Small intestine (tissue), 7 donors: ENCODE measurements at regions not wholly inside any gene's neighbourhood (a gene's known extent, or its start where the extent isn't known, plus 50 kb on each side); places are given as distances from the start of the nearest gene placed in this dataset.
"Not testable (repeated sequence)": the region's sequence is repeated elsewhere in the genome, so short reads cannot be mapped to it uniquely, and the experiment has no call there.

Source experiments
- DNase-seq, 2 donors: peaks; one replicate each; pipeline versions ENCODE4 v3.0.0 to v3.0.0-alpha.2; 2013
- FAIRE-seq: peaks from 2 replicates; lab custom pipeline; 2012; peaks lifted over from hg19 to GRCh38; lab: Jason Lieb, UNC
- H3K27ac ChIP-seq, 3 donors: one replicate each; pipeline ENCODE4 v1.5.1; 2013; ENCODE audit warnings: low read length in 2 of 3, mild to moderate bottlenecking in 2 of 3, control low read depth in 1 of 3, inconsistent platforms in 1 of 3, low read depth in 1 of 3, moderate library complexity in 1 of 3
- H3K27me3 ChIP-seq, 3 donors: one replicate each; pipeline ENCODE4 v1.6.1; 2013; ENCODE audit warnings: low read length in 3 of 3, inconsistent platforms in 1 of 3; ENCODE audit not compliant: control insufficient read depth in 3 of 3, insufficient read depth in 3 of 3
- H3K36me3 ChIP-seq, 3 donors: one replicate each; pipeline ENCODE4 v1.6.1; 2013; ENCODE audit warnings: low read length in 3 of 3, inconsistent platforms in 1 of 3, low read depth in 1 of 3, mild to moderate bottlenecking in 1 of 3, moderate library complexity in 1 of 3; ENCODE audit not compliant: control insufficient read depth in 3 of 3, insufficient read depth in 2 of 3
- H3K4me1 ChIP-seq, 3 donors: one replicate each; pipeline ENCODE4 v1.6.1; 2013; ENCODE audit warnings: low read length in 2 of 3, inconsistent platforms in 1 of 3, low read depth in 1 of 3, mild to moderate bottlenecking in 1 of 3, moderate library complexity in 1 of 3; ENCODE audit not compliant: control insufficient read depth in 3 of 3, insufficient read depth in 2 of 3
- H3K4me3 ChIP-seq, 3 donors: one replicate each; pipeline ENCODE4 v1.5.1; 2013; ENCODE audit warnings: low read length in 3 of 3, control low read depth in 1 of 3, inconsistent platforms in 1 of 3, low read depth in 1 of 3, mild to moderate bottlenecking in 1 of 3, moderate library complexity in 1 of 3
- H3K9me3 ChIP-seq, 2 donors: one replicate each; pipeline ENCODE4 v1.6.1; 2013; ENCODE audit warnings: low read depth in 1 of 2, low read length in 1 of 2; ENCODE audit not compliant: control insufficient read depth in 2 of 2, insufficient read depth in 1 of 2
- WGBS, 3 donors: extraction: QIAGEN DNeasy Blood & Tissue Kit; methylation state at CpG; one replicate each; pipeline ENCODE4 v1.1.7; 2013; 5-methylcytosine and 5-hydroxymethylcytosine counted together
- donor health status: healthy with polysubstance abuse.
- donor health status: control.
- donor health status: control.
- donor health status: Bipolar disorder and iron deficiency.
- donor health status: healthy.

- FAIRE-seq, result no peak
These were observed 157.5 kb downstream of the ZFP36L2 start for GRCh38 chr2:43068631-43069517.

GRCh38 chr2:43068041-43068533 is 158.3 kb downstream of the ZFP36L2 start:
- H3K9me3 ChIP-seq, result no peaks in the 10 kb centered on the region
- 87 to 97% (median 93%) methylated on average over 51 of the region's 51 CpGs for WGBS, 3 donors

More at GRCh38 chr2:43068631-43069517, 157.5 kb downstream of the ZFP36L2 start:
- no peak for DNase-seq
- Histone ChIP-seq H3K27ac (no peak overlapping the region), H3K4me1 (peaks cover under 1 to 23% (median 4%) of the 10 kb centered on the region in 3 donors), H3K36me3 (peaks cover 0 to 2% (median 0%) of the 10 kb centered on the region in 3 donors), H3K27me3 (no peaks in the 10 kb centered on the region), H3K4me3 (no peak overlapping the region), H3K9me3 (no peaks in the 10 kb centered on the region)
- 80 to 85% (median 81%) methylated on average over 16 of the region's 16 CpGs for WGBS, 3 donors

GRCh38 chr2:43067254-43068040 is 159.0 kb downstream of the ZFP36L2 start:
- H3K9me3 ChIP-seq, result no peaks in the 10 kb centered on the region
- H3K4me3 ChIP-seq, result no peak overlapping the region
- no peak overlapping the region for H3K27ac ChIP-seq
- WGBS, 3 donors, result 87 to 90% (median 87%) methylated on average over 13 to 14 of the region's 14 CpGs
- no peaks in the 10 kb centered on the region for H3K27me3 ChIP-seq
- peaks cover 0 to 14% (median 0%) of the 10 kb centered on the region in 3 donors for H3K4me1 ChIP-seq
- H3K36me3 ChIP-seq, result peaks cover 0 to 2% (median 0%) of the 10 kb centered on the region in 3 donors
- DNase-seq (no peak), FAIRE-seq (no peak)

More at GRCh38 chr2:43068041-43068533, 158.3 kb downstream of the ZFP36L2 start:
- no peak overlapping the region for H3K4me3 ChIP-seq
- DNase-seq (no peak), FAIRE-seq (no peak)
- no peak overlapping the region for H3K27ac ChIP-seq
- peaks cover 0 to 2% (median 0%) of the 10 kb centered on the region in 3 donors for H3K36me3 ChIP-seq
- peaks cover 0 to 15% (median 0%) of the 10 kb centered on the region in 3 donors for H3K4me1 ChIP-seq
- H3K27me3 ChIP-seq, result no peaks in the 10 kb centered on the region

GRCh38 chr2:43066541-43067253 is 159.7 kb downstream of the ZFP36L2 start:
- not testable (repeated sequence) for H3K4me1 ChIP-seq, FAIRE-seq, DNase-seq, H3K27ac ChIP-seq, H3K36me3 ChIP-seq, H3K4me3 ChIP-seq, H3K9me3 ChIP-seq, H3K27me3 ChIP-seq
- WGBS, 3 donors, result 91 to 93% (median 91%) methylated on average over 20 of the region's 20 CpGs

- FAIRE-seq (no peak), DNase-seq (no peak)
- H3K36me3 ChIP-seq, result no peaks in the 10 kb centered on the region
- H3K4me1 ChIP-seq, result peaks cover 0 to 2% (median 0%) of the 10 kb centered on the region in 3 donors
- 90 to 93% (median 90%) methylated on average over 10 of the region's 10 CpGs for WGBS, 3 donors
- H3K27me3 ChIP-seq, result no peaks in the 10 kb centered on the region
- H3K4me3 ChIP-seq, result no peak overlapping the region
- H3K27ac ChIP-seq, result no peak overlapping the region
- peaks cover 0 to 11% of the 10 kb centered on the region in 2 donors for H3K9me3 ChIP-seq
These were observed 160.5 kb downstream of the ZFP36L2 start for GRCh38 chr2:43065871-43066270.

- no peaks in the 10 kb centered on the region for H3K36me3 ChIP-seq
- no peaks in the 10 kb centered on the region for H3K4me1 ChIP-seq
- FAIRE-seq, result no peak
- no peak overlapping the region for H3K27ac ChIP-seq
- peaks cover 0 to 11% of the 10 kb centered on the region in 2 donors for H3K9me3 ChIP-seq
- no peak for DNase-seq
- no peaks in the 10 kb centered on the region for H3K27me3 ChIP-seq
- WGBS, 3 donors, result 92 to 98% (median 92%) methylated on average over 3 of the region's 3 CpGs
- no peak overlapping the region for H3K4me3 ChIP-seq
These were observed 161.4 kb downstream of the ZFP36L2 start for GRCh38 chr2:43065036-43065435.

- WGBS, 3 donors, result 90 to 96% methylated on average over 2 to 13 of the region's 32 CpGs; no CpG with 5 or more reads in 1 of the 3 donors
These were observed 163.3 kb downstream of the ZFP36L2 start for GRCh38 chr2:43063096-43063495.

More at GRCh38 chr2:43063096-43063495, 163.3 kb downstream of the ZFP36L2 start:
- FAIRE-seq, H3K27me3 ChIP-seq, H3K36me3 ChIP-seq, H3K27ac ChIP-seq, H3K4me3 ChIP-seq, DNase-seq: not testable (repeated sequence)
- Histone ChIP-seq H3K9me3 (peaks cover 0 to 11% of the 10 kb centered on the region in 2 donors), H3K4me1 (peaks cover 0 to 13% (median 2%) of the 10 kb centered on the region in 3 donors)
